ENCODE measurements at regions not wholly inside any gene's neighbourhood (a gene's known extent, or its start where the extent isn't known, plus 50 kb on each side); places are given as distances from the start of the nearest gene placed in this dataset.

GRCh38 chr6:6058054-6058444 is 51.3 kb upstream of the NRN1 start:
- Histone ChIP-seq H3K4me3 (ENCODE audit: low read depth, low read length) (no peak overlapping the region), H3K36me3 (replicated peaks) (no peaks in the 10 kb centered on the region), H3K27me3 (replicated peaks) (no peaks in the 10 kb centered on the region), H3K27ac (no peak overlapping the region)
- no peak for DNase-seq
- in situ Hi-C loops (cut with HindIII; ENCODE audit: low pct_ligation_motif_present, low sequenced_read_pairs), result no loop called here
- TF ChIP-seq CTCF (IDR thresholded peaks at IDR 0.05; ENCODE audit: low read depth, low read length, missing control alignments), result no peak

- DNase-seq, result peak; percentile 61
- peak; percentile 37 for TF ChIP-seq CTCF (IDR thresholded peaks at IDR 0.05; ENCODE audit: low read depth, low read length, missing control alignments)
- in situ Hi-C loops (cut with HindIII; ENCODE audit: low pct_ligation_motif_present, low sequenced_read_pairs), result no loop called here
- no peak overlapping the region for H3K27ac ChIP-seq
- no peaks in the 10 kb centered on the region for H3K27me3 ChIP-seq (replicated peaks)
- H3K36me3 ChIP-seq (replicated peaks), result no peaks in the 10 kb centered on the region
- no peak overlapping the region for H3K4me3 ChIP-seq (ENCODE audit: low read depth, low read length)
Measured at GRCh38 chr6:6057442-6058053, 50.8 kb upstream of the NRN1 start.
